Activated B cell treated with CpG ODN at 0.5 μM for 24 hours (primary cell): ENCODE measurements at regions not wholly inside any gene's neighbourhood (a gene's known extent, or its start where the extent isn't known, plus 50 kb on each side); places are given as distances from the start of the nearest gene placed in this dataset.

Experiments
- ATAC-seq: fragments of 200-7000 bp; cut with Tn5 transposase; one replicate; pipeline ENCODE4 v1.10.0; 2021; ENCODE audit warnings: low read depth, mild to moderate bottlenecking, moderate library complexity
- CTCF ChIA-PET: fragments of 350-600 bp; sonication (Branson Sonifier 250); formaldehyde crosslinking; loops from one replicate; lab custom pipeline; 2021; ENCODE audit warnings: antibody characterized with exemption; lab: Charles Lee
- POLR2A ChIA-PET: fragments of 350-600 bp; sonication (Branson Sonifier 250); formaldehyde crosslinking; loops from one replicate; lab custom pipeline; 2021; ENCODE audit warnings: antibody characterized with exemption; lab: Charles Lee
- DNase-seq: peaks from one replicate; pipeline ENCODE4 v3.0.0; 2022
- H3K27ac Mint-ChIP-seq: one replicate; pipeline ENCODE4 v1.8.0; 2020; ENCODE audit warnings: mixed read lengths
- H3K27me3 Mint-ChIP-seq: one replicate; pipeline ENCODE4 v1.8.0; 2021; ENCODE audit warnings: mixed read lengths
- H3K36me3 Mint-ChIP-seq: one replicate; pipeline ENCODE4 v1.8.0; 2021; ENCODE audit warnings: low read depth, mixed read lengths
- H3K4me1 Mint-ChIP-seq: one replicate; pipeline ENCODE4 v1.8.0; 2021; ENCODE audit warnings: mixed read lengths
- H3K4me3 Mint-ChIP-seq: one replicate; pipeline ENCODE4 v1.8.0; 2020; ENCODE audit warnings: mild to moderate bottlenecking, mixed read lengths
- H3K9me3 Mint-ChIP-seq: one replicate; pipeline ENCODE4 v1.8.0; 2020; ENCODE audit warnings: mixed read lengths
- CTCF ChIP-seq: fragments of 200-600 bp; IDR thresholded peaks from one replicate; pipeline ENCODE4 v1.8.0; 2022; ENCODE audit warnings: antibody characterized with exemption, mild to moderate bottlenecking
- intact Hi-C: fragments of 100-400 bp; cut with micrococcal nuclease; formaldehyde crosslinking; loops from one replicate; pipeline ENCODE4 v1.15.1; 2024

DNA sequence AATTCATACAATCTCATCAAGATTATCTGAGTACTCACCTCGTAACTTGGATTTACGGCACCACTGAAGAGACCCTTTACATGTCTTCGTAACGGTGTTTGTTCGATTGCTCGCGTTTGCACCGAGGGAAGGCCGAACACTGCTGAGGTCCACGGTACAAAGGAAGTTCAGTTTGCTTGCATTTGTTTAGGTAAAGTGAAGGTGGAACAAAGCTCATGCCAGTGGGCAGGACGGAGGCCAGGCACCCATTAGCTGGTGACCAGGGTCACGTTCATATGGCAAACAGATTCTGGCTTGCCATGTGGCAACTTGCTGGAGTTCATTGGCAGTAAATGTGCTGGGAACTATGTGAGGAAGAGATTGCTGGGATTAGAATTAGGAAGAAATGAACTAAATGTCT lies 164.8 kb downstream of the MACROH2A1 start:
- TF ChIP-seq CTCF = no peak
- no peaks in the 10 kb centered on the region for H3K4me1 Mint-ChIP-seq
- no peaks in the 10 kb centered on the region for H3K9me3 Mint-ChIP-seq
- H3K27me3 Mint-ChIP-seq = no peaks in the 10 kb centered on the region
- no peak for ATAC-seq
- H3K36me3 Mint-ChIP-seq = no peaks in the 10 kb centered on the region
- intact Hi-C loops = no loop called here
- H3K27ac Mint-ChIP-seq = no peak overlapping the region
- POLR2A ChIA-PET = no interaction called here
- H3K4me3 Mint-ChIP-seq = no peak overlapping the region
- CTCF ChIA-PET = no interaction called here
- no peak for DNase-seq

DNA sequence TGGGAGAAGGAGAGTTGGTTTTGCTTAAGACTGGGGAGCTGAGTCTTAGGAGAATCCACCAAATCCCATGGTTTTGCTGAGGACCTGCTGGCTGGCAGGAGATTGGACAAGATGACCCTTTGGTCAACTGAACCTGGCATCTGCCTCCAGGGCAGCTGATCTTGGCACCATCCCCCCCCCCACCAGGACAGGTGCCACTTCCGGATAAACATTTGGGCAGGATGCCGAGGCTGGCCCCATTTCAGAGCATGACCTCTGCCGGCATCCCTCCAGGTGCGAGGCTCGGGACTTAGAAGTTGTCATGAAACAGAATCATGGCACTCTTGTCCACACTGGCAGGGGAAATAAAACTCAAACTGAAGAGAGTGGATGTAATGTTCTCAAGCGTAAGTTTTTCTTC lies 165.6 kb downstream of the MACROH2A1 start:
- H3K9me3 Mint-ChIP-seq = no peaks in the 10 kb centered on the region
- H3K36me3 Mint-ChIP-seq = no peaks in the 10 kb centered on the region
- ATAC-seq (no peak), DNase-seq (no peak)
- H3K4me3 Mint-ChIP-seq = no peak overlapping the region
- ChIA-PET POLR2A (no interaction called here), CTCF (no interaction called here)
- TF ChIP-seq CTCF = no peak
- H3K27ac Mint-ChIP-seq = no peak overlapping the region
- no peaks in the 10 kb centered on the region for H3K27me3 Mint-ChIP-seq
- H3K4me1 Mint-ChIP-seq = no peaks in the 10 kb centered on the region
- intact Hi-C loops = no loop called here

GRCh38 chr5:135232958-135233357 lies 166.1 kb downstream of the MACROH2A1 start:
- ATAC-seq = no peak
- ChIA-PET CTCF (no interaction called here), POLR2A (no interaction called here)
- no peaks in the 10 kb centered on the region for H3K36me3 Mint-ChIP-seq
- no peaks in the 10 kb centered on the region for H3K27me3 Mint-ChIP-seq
- TF ChIP-seq CTCF = no peak
- intact Hi-C loops = no loop called here
- no peaks in the 10 kb centered on the region for H3K4me1 Mint-ChIP-seq
- no peak overlapping the region for H3K4me3 Mint-ChIP-seq
- DNase-seq = no peak
- no peaks in the 10 kb centered on the region for H3K9me3 Mint-ChIP-seq
- no peak overlapping the region for H3K27ac Mint-ChIP-seq

DNA sequence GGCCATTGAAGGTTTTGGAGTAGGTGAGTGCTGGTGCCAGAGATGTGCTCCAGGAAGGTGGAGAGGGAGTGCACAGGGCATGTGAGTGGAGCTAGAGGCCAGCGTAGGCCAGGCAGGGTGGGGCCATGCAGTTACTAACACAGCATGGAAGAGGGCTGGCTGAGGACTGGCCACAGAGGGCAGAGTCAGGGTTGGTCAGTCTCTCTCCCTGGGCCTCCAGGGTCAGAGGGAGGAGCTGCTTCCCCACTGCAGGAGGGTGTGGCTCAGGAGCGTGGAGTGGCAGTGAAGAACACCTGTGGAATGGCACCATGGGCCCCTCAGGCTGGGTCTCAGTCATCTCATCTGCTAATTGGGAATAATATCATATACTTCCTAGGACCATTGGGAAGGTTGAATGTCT lies 167.7 kb downstream of the MACROH2A1 start:
- Mint-ChIP-seq H3K27me3 (peaks cover under 1% of the 10 kb centered on the region), H3K9me3 (no peaks in the 10 kb centered on the region), H3K4me1 (no peaks in the 10 kb centered on the region), H3K36me3 (no peaks in the 10 kb centered on the region), H3K4me3 (no peak overlapping the region), H3K27ac (no peak overlapping the region)
- ATAC-seq = no peak
- POLR2A ChIA-PET = no interaction called here
- CTCF ChIA-PET = no interaction called here
- intact Hi-C loops = no loop called here
- no peak for DNase-seq
- no peak for TF ChIP-seq CTCF

DNA sequence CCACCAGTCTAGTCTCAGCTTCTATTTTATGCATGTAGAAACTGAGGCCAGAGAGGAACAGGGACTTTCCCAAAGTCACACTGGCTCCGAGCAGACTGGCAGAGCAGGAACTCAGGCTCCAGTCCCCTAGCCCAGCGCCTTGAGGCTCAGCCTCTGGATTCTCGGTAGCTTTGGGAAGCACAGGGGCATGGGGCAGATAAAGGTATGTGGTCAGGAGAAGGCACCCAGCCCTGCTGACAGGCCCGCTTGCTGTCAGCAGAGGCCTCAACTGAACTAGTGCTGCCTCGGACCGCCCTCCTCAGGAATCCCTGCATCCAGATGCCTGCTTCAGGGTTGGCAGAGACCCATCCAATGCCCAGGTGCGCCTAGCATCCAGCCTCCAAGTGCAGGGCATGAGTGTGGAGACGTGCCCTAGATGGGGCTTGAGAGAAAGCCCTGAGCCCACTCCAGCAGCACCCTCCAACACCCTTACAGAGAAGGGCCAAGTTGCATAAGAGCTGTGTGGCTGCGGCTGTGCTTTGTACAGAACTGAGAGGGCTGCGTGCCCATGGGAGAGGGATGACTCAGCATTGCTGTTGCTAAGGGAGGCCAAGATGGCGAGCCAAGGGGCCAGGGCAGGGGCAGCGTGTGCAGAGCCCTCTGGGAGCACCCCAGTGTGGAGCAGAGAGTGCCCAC lies 168.6 kb downstream of the MACROH2A1 start:
- no peaks in the 10 kb centered on the region for H3K9me3 Mint-ChIP-seq
- no peak overlapping the region for H3K4me3 Mint-ChIP-seq
- DNase-seq (no peak), ATAC-seq (no peak)
- intact Hi-C loops = no loop called here
- no peaks in the 10 kb centered on the region for H3K36me3 Mint-ChIP-seq
- POLR2A ChIA-PET = no interaction called here
- H3K4me1 Mint-ChIP-seq = no peaks in the 10 kb centered on the region
- H3K27ac Mint-ChIP-seq = no peak overlapping the region
- no peak for TF ChIP-seq CTCF
- CTCF ChIA-PET = no interaction called here
- H3K27me3 Mint-ChIP-seq = peaks cover 5% of the 10 kb centered on the region
